GM10248 (cell line): ENCODE measurements at regions not wholly inside any gene's neighbourhood (a gene's known extent, or its start where the extent isn't known, plus 50 kb on each side); places are given as distances from the start of the nearest gene placed in this dataset.

Experiments used
- CTCF ChIA-PET: fragments of 300-600 bp; sonication (Branson Sonifier 250); formaldehyde crosslinking; extraction: SDS; loops from one replicate; lab custom pipeline; 2021; ENCODE audit warnings: antibody characterized with exemption; lab: Yijun Ruan, JAX
- POLR2A ChIA-PET: fragments of 350-650 bp; sonication (Branson Sonifier 250); formaldehyde crosslinking; extraction: SDS; loops from one replicate; lab custom pipeline; 2020; ENCODE audit warnings: antibody characterized with exemption; lab: Yijun Ruan, JAX
- DNase-seq: peaks from one replicate; pipeline ENCODE4 v3.0.0; 2012; ENCODE audit errors: extremely low spot score
- TF ChIP-seq, protein P1 (sequence below): IDR thresholded peaks from 2 replicates; pipeline ENCODE4 v1.5.1; 2012; ENCODE audit warnings: mild to moderate bottlenecking, low read depth; ENCODE audit errors: extremely low read depth, missing control alignments, control extremely low read depth

GRCh38 chr6:22666586-22666985 is 97.2 kb downstream of the HDGFL1 start:
- TF ChIP-seq, protein P1, sequence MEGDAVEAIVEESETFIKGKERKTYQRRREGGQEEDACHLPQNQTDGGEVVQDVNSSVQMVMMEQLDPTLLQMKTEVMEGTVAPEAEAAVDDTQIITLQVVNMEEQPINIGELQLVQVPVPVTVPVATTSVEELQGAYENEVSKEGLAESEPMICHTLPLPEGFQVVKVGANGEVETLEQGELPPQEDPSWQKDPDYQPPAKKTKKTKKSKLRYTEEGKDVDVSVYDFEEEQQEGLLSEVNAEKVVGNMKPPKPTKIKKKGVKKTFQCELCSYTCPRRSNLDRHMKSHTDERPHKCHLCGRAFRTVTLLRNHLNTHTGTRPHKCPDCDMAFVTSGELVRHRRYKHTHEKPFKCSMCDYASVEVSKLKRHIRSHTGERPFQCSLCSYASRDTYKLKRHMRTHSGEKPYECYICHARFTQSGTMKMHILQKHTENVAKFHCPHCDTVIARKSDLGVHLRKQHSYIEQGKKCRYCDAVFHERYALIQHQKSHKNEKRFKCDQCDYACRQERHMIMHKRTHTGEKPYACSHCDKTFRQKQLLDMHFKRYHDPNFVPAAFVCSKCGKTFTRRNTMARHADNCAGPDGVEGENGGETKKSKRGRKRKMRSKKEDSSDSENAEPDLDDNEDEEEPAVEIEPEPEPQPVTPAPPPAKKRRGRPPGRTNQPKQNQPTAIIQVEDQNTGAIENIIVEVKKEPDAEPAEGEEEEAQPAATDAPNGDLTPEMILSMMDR, result no peak
- no peak for DNase-seq
- ChIA-PET CTCF (interaction anchor here (0.8 to 1.2 kb wide), 2 partner anchors 21 to 36 kb away, joined by 3 to 4 read pairs; no protein-coding TSS in a partner anchor), POLR2A (no interaction called here)

DNA sequence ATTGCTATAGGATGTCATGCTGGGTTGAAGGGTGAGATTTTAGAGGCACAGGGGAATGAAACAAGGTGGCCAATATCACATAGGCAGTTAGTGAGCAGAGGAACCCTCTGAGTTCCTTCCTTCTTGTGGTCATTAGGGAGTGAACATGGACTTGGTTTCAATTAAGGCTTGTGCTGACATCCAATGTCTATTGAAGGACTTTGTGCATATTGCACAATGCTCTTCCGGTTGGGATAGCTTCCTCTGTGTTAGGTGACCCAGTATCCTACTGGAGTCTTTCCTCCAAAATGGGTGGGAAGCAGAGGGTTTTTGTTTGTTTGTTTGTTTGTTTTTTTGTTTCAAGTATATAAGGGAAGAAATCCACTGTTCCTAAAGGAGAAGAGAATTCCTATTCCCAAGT is 98.5 kb downstream of the HDGFL1 start:
- TF ChIP-seq, protein P1, result no peak
- ChIA-PET CTCF (no interaction called here), POLR2A (no interaction called here)
- no peak for DNase-seq

GRCh38 chr6:22668307-22668706 is 98.9 kb downstream of the HDGFL1 start:
- ChIA-PET CTCF (interaction anchor here (1.3 kb wide), 1 partner anchor 30 kb away, joined by 3 read pairs; no protein-coding TSS in a partner anchor), POLR2A (no interaction called here)
- no peak for DNase-seq
- TF ChIP-seq, protein P1, result no peak

DNA sequence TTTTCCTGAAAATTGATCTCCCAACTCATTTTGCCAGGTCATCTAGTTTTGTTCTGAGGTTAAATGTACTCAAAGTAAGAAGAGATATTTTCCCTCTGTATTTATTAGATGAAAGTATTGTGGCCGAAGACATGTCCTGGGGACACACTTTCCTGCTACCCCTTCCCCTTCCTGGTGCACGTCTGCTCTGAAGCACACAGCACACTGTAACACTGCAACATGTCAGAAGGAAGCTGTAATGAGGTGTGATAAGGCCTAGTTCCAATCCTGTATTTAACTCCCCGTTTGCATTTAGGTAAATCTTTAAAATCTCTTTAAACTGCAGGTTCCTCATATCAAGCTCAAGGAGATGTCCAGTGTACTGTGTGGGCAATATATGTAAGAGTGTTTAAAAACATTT is 99.4 kb downstream of the HDGFL1 start:
- ChIA-PET POLR2A (no interaction called here), CTCF (interaction anchor here (0.9 to 1.3 kb wide), 3 partner anchors 19 to 29 kb away, joined by 3 read pairs; no protein-coding TSS in a partner anchor)
- TF ChIP-seq, protein P1, result no peak
- DNase-seq, result no peak

GRCh38 chr6:22670605-22671004 is 101.2 kb downstream of the HDGFL1 start:
- no peak for DNase-seq
- TF ChIP-seq, protein P1, result no peak
- POLR2A ChIA-PET, result no interaction called here
- CTCF ChIA-PET, result interaction anchor here (0.6 kb wide), 1 partner anchor 39 kb away, joined by 3 read pairs; no protein-coding TSS in a partner anchor

DNA sequence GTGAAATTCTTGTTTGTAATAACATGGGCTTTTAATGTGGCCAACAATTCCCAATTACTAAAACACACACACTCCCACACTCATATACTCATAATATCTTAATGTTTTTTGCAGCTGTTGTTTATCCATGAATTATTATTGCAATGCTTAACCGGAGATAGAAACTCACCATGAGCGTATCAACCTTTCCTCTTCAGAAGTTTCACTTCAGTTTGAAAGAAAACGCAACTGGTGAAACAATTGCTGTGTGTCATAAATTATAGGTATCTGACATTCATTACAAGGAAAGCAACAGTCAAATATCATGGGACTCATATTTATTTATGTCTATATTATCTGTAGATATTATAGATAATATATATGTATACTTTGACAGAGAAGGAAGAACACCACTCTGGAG is 104.1 kb downstream of the HDGFL1 start:
- CTCF ChIA-PET, result no interaction called here
- TF ChIP-seq, protein P1, result no peak
- no peak for DNase-seq
- POLR2A ChIA-PET, result no interaction called here
